ENCODE measurements at regions not wholly inside any gene's neighbourhood (a gene's known extent, or its start where the extent isn't known, plus 50 kb on each side); places are given as distances from the start of the nearest gene placed in this dataset.

- TF ChIP-seq CTCF (conservative IDR thresholded peaks at IDR 0.05; ENCODE audit: low read depth, low read length): no peak
- DNase-seq (ENCODE audit: low read depth): no peak
- peak overlapping the region; percentile 84 for H3K4me3 ChIP-seq (ENCODE audit: low read depth, low read length)
These were observed 107.1 kb downstream of the HFE start for GRCh38 chr6:26194329-26194701.

- TF ChIP-seq CTCF (conservative IDR thresholded peaks at IDR 0.05; ENCODE audit: low read depth, low read length): no peak
- no peak for DNase-seq (ENCODE audit: low read depth)
- H3K4me3 ChIP-seq (ENCODE audit: low read depth, low read length): peak overlapping the region; percentile 84
These were observed 107.7 kb downstream of the HFE start for GRCh38 chr6:26194816-26195375.

DNA sequence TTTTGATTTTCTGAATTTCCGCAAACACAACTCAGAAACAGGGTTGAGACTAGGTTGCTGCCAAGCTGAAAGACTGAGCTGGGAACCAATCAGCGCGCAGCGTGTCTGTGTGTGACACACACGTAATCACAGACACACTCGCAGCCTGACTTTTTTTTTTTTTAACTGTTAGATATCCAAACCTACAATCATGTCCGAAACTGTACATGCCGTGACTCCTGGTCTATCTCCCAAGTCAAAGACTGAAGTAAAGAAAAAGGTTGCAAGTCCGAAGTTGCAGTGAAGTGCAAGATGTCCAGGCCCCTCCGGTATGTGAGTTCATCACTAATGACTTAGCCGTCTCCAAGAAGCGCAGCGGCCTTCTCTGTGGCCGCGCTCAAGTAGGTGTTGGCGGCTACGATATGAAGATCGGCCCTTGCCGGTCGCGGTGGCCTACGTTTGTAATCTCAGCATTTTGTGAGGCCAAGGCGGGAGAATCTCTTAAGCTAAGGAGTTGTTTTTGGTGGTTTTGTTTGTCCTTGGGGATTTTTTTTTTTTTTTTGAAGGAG is 108.2 kb downstream of the HFE start:
- no peak for DNase-seq (ENCODE audit: low read depth)
- TF ChIP-seq CTCF (conservative IDR thresholded peaks at IDR 0.05; ENCODE audit: low read depth, low read length): no peak
- peak overlapping the region; percentile 84 for H3K4me3 ChIP-seq (ENCODE audit: low read depth, low read length)

DNA sequence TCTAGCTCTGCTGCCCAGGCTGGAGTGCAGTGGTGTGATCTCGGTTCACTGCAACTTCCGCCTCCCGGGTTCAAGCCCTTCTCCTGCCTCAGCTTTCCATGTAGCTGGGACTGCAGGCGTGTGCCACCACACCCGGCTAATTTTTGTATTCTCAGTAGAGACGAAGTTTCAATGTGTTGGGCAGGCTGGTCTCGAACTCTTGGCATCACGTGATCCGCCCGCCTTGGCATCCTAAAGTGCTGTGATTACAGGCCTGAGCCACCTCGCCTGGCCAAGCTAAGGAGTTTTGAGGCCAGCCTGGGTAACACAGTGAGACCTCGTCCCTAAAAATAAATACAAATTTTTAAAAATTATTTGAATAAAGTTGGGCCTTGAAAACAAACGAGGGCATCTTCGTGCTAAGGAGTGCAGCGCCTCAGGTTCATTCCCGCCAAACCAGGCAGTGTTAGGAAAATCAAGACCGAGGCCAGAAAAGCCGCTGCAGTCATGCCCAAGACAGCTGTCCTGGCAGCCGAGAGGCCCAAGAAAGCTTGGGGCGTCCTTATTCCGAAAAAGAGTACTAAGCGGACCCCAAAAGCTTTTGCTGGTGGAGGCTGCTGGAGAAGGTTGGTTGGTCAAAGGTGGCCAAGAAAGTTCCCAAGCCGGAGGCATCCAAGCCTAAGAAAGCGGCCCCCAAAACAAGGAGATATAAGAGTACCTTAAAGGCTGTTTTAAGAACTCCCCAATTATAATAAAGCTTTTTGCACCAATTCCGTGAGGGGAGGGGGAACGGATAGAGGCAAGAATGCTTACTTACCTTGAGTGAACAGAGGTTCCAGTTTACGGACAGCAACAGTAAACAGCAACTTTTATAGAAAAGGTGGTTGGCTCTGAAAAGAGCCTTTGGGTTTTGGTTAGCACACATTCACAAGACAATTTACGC is 109.0 kb downstream of the HFE start:
- peak overlapping the region; percentile 84 for H3K4me3 ChIP-seq (ENCODE audit: low read depth, low read length)
- TF ChIP-seq CTCF (conservative IDR thresholded peaks at IDR 0.05; ENCODE audit: low read depth, low read length): no peak
- DNase-seq (ENCODE audit: low read depth): no peak

DNA sequence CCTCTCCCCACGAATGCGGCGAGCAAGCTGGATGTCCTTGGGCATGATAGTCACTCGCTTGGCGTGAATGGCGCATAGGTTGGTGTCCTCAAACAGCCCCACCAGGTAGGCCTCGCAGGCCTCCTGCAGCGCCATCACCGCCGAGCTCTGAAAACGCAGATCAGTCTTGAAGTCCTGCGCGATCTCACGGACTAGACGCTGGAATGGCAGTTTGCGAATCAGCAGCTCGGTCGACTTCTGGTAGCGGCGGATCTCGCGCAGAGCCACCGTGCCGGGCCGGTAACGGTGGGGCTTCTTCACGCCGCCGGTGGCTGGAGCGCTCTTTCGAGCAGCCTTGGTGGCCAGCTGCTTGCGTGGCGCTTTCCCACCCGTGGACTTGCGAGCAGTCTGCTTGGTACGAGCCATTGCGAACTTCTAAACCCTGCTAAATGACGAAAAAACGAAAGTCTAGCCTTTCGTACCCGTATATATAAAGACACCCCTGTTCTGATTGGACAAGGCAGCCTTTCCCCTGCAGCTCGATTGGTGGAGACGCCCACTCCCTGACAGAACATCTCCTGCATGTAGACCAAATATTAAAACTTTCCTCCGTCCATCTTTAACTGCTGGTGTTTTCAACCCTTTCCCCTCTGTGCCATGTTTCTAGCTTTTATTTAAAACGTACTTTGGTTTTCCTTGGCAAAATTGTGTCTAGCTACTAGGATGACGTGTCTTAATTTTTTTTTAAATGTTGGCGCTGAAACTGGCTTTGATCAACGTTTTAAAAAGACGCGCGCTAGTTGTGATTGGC is 109.8 kb downstream of the HFE start:
- DNase-seq (ENCODE audit: low read depth): no peak
- TF ChIP-seq CTCF (conservative IDR thresholded peaks at IDR 0.05; ENCODE audit: low read depth, low read length): peak; percentile 10
- peak overlapping the region; percentile 84 for H3K4me3 ChIP-seq (ENCODE audit: low read depth, low read length)

DNA sequence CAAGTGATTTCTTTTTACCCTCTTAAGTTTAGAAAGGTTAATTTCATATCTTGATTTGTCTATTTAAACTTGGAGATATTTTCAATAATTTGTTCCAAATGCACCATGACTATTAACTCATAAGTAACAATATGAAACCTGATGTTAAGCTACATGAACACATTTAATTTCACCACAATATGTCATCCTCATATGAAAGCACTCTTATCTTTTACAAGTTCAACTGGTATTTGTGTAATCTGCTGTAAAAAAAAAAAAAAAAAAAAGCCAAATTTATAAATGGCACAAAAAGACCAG is 110.4 kb downstream of the HFE start:
- no peak for TF ChIP-seq CTCF (conservative IDR thresholded peaks at IDR 0.05; ENCODE audit: low read depth, low read length)
- H3K4me3 ChIP-seq (ENCODE audit: low read depth, low read length): peak overlapping the region; percentile 84

More for the DNA sequence above, 110.4 kb downstream of the HFE start:
- no peak for DNase-seq (ENCODE audit: low read depth)
